ENCODE measurements at regions not wholly inside any gene's neighbourhood (a gene's known extent, or its start where the extent isn't known, plus 50 kb on each side); places are given as distances from the start of the nearest gene placed in this dataset.

DNA sequence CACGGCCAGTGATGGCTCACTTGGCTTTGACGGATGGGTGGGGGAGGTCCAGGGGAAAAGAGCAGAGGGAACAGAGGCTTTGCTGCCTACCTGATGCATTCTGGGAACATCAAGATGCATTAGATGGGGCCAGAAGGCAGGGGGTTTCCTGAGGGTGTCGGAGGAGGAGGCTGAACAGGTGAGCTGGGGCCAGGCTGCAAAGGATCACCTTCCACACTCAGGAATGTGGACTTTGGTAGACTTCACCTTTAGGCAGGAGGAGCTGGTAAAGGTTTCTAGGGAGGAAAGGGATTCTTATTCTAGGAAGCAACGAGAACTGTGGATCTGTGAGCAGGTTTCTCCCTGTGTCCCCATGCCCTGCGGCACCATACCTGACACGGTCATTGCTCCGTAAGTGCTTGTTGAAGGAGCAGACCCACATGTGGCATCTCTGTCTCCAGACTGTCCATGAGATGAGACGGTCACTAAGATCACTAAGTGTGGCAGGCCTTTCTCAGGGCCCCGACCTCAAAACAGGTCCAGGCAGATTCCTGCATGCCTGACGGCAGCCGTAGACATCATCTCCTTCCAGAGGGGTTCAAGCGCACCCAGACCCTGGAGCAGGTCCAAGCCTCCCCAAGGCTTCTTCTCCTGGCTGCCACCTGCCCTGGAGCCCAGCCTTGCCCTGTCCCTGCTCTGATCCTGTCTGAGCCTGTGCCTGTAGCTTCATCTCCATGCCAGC lies 89.1 kb upstream of the SLC25A33 start:
- Histone ChIP-seq H3K36me3 (replicated peaks; ENCODE audit: insufficient read depth, low read length) (no peaks in the 10 kb centered on the region), H3K4me1 (ENCODE audit: low read length) (no peaks in the 10 kb centered on the region), H3K9me2 (replicated peaks; ENCODE audit: insufficient read depth, low read length) (no peaks in the 10 kb centered on the region), H3K79me2 (ENCODE audit: low read length) (no peaks in the 10 kb centered on the region), H3K4me2 (ENCODE audit: low read depth, low read length) (no peak overlapping the region), H3K9me3 (replicated peaks; ENCODE audit: insufficient read depth, low read length) (no peaks in the 10 kb centered on the region), H3F3A (ENCODE audit: insufficient read depth, low read length) (no peaks in the 10 kb centered on the region), H3K9ac (ENCODE audit: low read length) (no peak overlapping the region), H2AFZ (ENCODE audit: low read length) (no peak overlapping the region), H3K27me3 (replicated peaks; ENCODE audit: insufficient read depth, low read length) (no peaks in the 10 kb centered on the region), H3K27ac (ENCODE audit: low read length) (no peak overlapping the region), H3K4me3 (ENCODE audit: low read length) (no peak overlapping the region), H4K20me1 (ENCODE audit: insufficient read depth, low read length) (no peaks in the 10 kb centered on the region)
- TF ChIP-seq, protein P1, sequence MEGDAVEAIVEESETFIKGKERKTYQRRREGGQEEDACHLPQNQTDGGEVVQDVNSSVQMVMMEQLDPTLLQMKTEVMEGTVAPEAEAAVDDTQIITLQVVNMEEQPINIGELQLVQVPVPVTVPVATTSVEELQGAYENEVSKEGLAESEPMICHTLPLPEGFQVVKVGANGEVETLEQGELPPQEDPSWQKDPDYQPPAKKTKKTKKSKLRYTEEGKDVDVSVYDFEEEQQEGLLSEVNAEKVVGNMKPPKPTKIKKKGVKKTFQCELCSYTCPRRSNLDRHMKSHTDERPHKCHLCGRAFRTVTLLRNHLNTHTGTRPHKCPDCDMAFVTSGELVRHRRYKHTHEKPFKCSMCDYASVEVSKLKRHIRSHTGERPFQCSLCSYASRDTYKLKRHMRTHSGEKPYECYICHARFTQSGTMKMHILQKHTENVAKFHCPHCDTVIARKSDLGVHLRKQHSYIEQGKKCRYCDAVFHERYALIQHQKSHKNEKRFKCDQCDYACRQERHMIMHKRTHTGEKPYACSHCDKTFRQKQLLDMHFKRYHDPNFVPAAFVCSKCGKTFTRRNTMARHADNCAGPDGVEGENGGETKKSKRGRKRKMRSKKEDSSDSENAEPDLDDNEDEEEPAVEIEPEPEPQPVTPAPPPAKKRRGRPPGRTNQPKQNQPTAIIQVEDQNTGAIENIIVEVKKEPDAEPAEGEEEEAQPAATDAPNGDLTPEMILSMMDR (IDR thresholded peaks at IDR 0.05; ENCODE audit: low read length), result no peak
- TF ChIP-seq EZH2phosphoT487 (IDR thresholded peaks at IDR 0.05; ENCODE audit: low read length), result no peak
- no peak for DNase-seq

DNA sequence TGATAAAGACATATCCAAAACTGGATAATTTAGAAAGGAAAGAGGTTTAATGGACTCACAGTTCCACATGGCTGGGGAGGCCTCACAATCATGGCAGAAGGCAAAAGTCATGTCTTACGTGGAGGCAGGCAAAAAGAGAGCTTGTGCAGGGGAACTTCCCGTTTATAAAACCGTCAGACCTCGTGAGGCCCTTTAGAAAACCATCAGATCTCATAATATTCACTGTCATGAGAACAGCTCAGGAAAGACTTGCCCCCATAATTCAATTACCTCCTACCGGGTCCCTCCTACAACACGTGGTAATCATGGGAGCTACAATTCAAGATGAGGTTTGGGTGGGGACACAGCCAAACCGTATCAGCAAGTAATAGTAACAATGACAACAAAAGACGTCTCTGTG lies 88.2 kb upstream of the SLC25A33 start:
- no peak for DNase-seq
- no peaks in the 10 kb centered on the region for H3K9me2 ChIP-seq (replicated peaks; ENCODE audit: insufficient read depth, low read length)
- no peaks in the 10 kb centered on the region for H3F3A ChIP-seq (ENCODE audit: insufficient read depth, low read length)
- H3K4me2 ChIP-seq (ENCODE audit: low read depth, low read length), result no peak overlapping the region
- no peaks in the 10 kb centered on the region for H3K36me3 ChIP-seq (replicated peaks; ENCODE audit: insufficient read depth, low read length)
- H2AFZ ChIP-seq (ENCODE audit: low read length), result no peak overlapping the region
- TF ChIP-seq EZH2 (optimal IDR thresholded peaks at IDR 0.05; ENCODE audit: low read depth, low read length), result no peak
- no peak for TF ChIP-seq EZH2phosphoT487 (IDR thresholded peaks at IDR 0.05; ENCODE audit: low read length)
- no peak overlapping the region for H3K4me3 ChIP-seq (ENCODE audit: low read length)
- H3K27ac ChIP-seq (ENCODE audit: low read length), result no peak overlapping the region
- peaks cover 3% of the 10 kb centered on the region; the same call in 1 of the 2 replicates for H3K27me3 ChIP-seq (replicated peaks; ENCODE audit: insufficient read depth, low read length)
- no peaks in the 10 kb centered on the region for H4K20me1 ChIP-seq (ENCODE audit: insufficient read depth, low read length)
- no peaks in the 10 kb centered on the region for H3K4me1 ChIP-seq (ENCODE audit: low read length)
- no peaks in the 10 kb centered on the region for H3K9me3 ChIP-seq (replicated peaks; ENCODE audit: insufficient read depth, low read length)
- no peaks in the 10 kb centered on the region for H3K79me2 ChIP-seq (ENCODE audit: low read length)
- H3K9ac ChIP-seq (ENCODE audit: low read length), result no peak overlapping the region

DNA sequence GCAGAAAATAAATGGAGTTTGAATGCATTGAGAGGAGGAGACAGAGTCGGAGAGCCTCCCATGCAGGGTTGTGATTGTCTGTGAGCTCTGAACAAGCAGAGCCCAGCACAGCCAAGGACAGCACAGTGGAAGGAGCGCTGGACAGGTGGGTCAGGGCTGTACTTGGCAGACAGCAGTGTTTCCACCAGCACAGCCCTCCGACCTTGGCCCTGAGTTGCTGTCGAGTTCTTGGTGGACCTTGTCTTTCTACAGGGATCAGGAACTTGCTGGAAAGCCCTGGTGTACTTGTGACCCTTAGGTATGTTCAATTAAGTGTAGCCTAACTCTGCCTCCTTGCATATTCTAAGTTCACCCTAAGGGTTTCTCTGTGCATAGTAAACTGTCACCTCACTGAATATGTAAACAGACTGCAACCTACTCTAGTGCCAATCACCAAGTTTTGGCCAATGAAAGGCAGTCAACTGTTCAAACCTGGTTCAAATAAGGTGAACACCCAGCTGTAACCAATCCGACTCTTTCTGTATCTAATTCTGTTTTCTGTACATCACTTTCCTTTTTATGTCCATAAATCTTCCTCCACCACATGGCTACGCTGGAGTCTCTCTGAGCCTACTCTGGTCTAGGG lies 86.6 kb upstream of the SLC25A33 start:
- no peak overlapping the region for H3K4me2 ChIP-seq (ENCODE audit: low read depth, low read length)

More for the DNA sequence above, 86.6 kb upstream of the SLC25A33 start:
- Histone ChIP-seq H4K20me1 (ENCODE audit: insufficient read depth, low read length) (no peaks in the 10 kb centered on the region), H3K79me2 (ENCODE audit: low read length) (no peaks in the 10 kb centered on the region), H3F3A (ENCODE audit: insufficient read depth, low read length) (no peaks in the 10 kb centered on the region), H3K4me3 (ENCODE audit: low read length) (no peak overlapping the region), H3K9ac (ENCODE audit: low read length) (no peak overlapping the region), H3K27ac (ENCODE audit: low read length) (no peak overlapping the region), H3K36me3 (replicated peaks; ENCODE audit: insufficient read depth, low read length) (no peaks in the 10 kb centered on the region), H2AFZ (ENCODE audit: low read length) (no peak overlapping the region), H3K27me3 (replicated peaks; ENCODE audit: insufficient read depth, low read length) (peaks cover 6% of the 10 kb centered on the region; the same call in 1 of the 2 replicates), H3K4me1 (ENCODE audit: low read length) (no peaks in the 10 kb centered on the region), H3K9me2 (replicated peaks; ENCODE audit: insufficient read depth, low read length) (no peaks in the 10 kb centered on the region), H3K9me3 (replicated peaks; ENCODE audit: insufficient read depth, low read length) (no peaks in the 10 kb centered on the region)
- no peak for DNase-seq
- TF ChIP-seq EZH2phosphoT487 (IDR thresholded peaks at IDR 0.05; ENCODE audit: low read length) (no peak), EZH2 (optimal IDR thresholded peaks at IDR 0.05; ENCODE audit: low read depth, low read length) (no peak)
- TF ChIP-seq, protein P1 (IDR thresholded peaks at IDR 0.05; ENCODE audit: low read length), result no peak
